ENCODE measurements at regions not wholly inside any gene's neighbourhood (a gene's known extent, or its start where the extent isn't known, plus 50 kb on each side); places are given as distances from the start of the nearest gene placed in this dataset.
"Not testable (repeated sequence)": the region's sequence is repeated elsewhere in the genome, so short reads cannot be mapped to it uniquely, and the experiment has no call there.

DNA sequence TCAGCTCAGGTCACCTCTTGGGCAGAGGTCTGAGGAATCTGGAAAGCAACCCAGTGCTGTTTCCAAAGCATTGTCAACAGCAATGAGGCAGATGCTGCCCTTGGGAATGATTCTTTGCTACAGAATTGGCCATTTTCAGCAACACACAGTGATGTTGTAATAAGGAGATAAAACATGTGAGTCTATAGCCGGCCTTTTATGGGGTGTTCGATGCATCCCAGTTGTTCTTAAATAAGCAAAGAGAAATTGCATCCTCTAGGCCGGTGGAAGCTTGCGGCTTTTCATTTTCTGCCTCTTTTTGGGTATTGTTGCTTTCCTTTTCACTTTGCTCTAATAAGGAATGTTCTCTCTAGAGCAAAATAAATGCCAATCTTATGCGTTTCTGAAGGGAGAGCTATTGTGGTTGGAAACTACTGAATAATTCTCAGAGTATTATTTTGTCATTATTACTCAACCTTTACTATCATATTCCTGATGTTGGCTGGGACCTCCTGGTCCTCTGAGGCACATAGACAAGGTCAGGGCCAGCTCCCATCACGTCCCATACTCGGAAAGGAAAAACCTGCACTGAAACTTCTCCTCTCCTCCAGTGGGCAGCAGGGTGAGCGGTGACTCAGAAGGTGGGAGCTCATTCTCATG, 214.2 kb downstream of the CDH26 start:
- DNase-seq = no peak

DNA sequence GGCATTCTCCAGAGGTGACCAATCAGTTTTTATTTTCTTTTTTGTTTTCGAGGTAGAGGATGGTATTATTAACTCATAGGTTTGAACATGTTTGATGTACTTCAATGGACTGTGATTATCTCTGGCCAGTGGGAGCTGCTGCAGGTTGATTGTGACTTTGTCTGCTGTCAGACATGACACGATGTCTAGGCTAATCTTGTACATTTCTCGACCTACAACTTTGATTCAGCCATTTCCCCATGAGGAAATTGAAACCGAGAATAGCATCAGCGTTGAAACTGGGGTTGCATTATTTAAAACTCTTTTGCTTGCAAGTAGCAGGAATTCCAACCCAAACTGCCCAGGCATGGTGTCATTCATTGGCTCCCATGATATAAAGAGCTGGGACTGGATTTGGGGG, 218.9 kb downstream of the CDH26 start:
- no peak for DNase-seq

- DNase-seq = no peak
Observed at GRCh38 chr20:60180986-60181385, 222.8 kb downstream of the CDH26 start.

DNA sequence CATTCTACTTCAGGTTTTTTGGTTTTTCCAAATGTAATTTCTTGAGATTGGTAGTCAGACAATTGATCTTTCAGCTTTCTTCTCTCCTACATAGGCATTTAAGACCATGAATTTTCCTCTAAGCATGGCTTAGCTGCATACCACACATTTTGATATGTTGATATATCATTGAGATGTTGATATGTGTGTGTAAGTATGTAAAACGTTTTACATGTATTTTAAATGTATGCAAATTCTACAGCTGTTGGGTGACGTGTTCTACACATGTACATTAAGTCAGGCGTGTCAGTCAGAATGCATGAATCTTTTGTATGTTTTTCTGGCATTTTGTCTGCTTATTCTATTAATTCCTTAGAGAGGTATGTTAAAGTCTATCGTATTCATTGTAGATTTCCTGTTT, 228.2 kb downstream of the CDH26 start:
- no peak for DNase-seq

GRCh38 chr20:60187683-60188082, 229.5 kb downstream of the CDH26 start:
- DNase-seq = no peak

GRCh38 chr20:60191014-60191413, 232.8 kb downstream of the CDH26 start:
- no peak for DNase-seq

- DNase-seq = no peak
Observed at GRCh38 chr20:60192326-60192725, 234.1 kb downstream of the CDH26 start.

- not testable (repeated sequence) for DNase-seq
Observed at GRCh38 chr20:60199132-60199531, 240.9 kb downstream of the CDH26 start.

GRCh38 chr20:60199866-60200265, 241.6 kb downstream of the CDH26 start:
- no peak for DNase-seq

DNA sequence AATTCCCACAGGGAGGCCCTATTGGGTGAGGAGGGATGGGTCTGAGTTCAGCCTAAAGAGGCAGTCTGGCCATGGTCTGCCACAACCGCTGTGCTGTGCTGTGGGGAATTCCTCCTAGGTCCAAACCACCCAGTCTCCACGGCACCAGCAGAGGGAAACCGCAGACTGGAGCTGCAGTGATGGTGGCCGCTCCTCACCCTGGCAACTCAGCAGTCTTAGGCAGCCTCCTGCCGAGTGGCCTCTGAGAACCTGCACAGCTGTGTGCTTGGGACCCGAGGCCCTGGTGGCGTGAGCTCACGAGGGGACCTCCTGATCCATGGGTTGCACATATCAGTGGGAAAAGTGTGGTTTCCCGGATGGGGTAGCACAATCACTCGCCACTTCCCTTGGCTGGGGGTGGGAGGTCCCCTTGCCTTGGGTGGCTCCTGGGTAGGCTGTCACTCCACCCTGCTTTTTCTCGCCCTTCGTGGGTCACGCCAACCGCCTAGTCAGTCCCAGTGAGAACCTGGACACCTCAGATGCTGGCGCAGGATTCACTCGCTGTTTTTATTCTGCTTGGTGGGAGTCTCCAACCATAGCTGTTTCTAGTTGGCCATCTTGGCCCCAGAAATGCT, 242.2 kb downstream of the CDH26 start:
- no peak for DNase-seq

DNA sequence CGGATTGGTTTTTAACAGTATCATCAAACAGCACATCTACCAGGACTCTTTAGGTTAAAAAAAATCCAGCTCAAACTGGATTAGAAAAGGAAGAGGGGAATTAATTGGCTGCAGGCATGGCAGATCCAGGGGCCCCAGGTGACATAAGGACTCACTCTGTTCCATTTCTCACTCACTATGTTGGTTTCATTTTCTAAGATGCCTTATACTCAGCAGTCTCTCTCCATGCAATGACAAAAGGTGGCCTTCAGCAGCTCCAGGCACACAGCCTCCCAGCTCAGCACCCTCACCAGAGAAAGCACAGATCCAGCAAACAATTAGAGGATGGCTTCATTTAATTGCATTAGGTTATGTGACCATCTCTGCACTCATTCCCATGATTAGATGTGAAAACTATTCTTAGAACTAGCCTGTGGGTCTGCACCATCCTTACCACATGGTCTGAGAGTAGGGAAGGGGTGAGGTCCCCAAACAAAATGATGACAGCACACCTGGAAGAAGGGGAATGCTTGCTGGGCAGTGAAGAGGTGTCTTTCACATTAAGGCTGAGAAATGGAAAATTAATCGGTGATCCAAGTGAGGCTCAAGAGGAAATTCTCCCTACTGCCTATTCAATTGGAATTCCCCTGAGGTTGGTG, 243.1 kb downstream of the CDH26 start:
- no peak for DNase-seq

DNA sequence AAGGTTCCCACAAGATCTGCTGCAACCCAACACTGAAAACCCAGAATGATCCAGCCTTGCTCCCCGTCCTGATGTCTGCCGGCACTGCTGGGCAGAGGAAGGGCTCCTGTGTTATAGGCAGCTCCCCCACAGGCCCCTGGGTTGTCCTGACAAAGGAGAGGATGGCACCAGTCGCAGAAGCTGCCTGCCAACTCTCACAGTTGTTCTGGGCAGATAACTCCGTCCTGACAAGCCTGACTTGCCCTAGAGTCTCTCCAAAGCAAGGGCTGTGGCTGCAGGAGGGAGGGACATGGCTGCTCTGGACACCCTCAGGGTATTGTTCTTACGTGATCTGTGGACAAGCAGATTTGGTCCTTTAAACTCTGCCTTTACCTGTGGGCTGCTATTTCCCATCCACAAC, 243.8 kb downstream of the CDH26 start:
- DNase-seq = no peak

GRCh38 chr20:60203451-60203850, 245.2 kb downstream of the CDH26 start:
- no peak for DNase-seq

- DNase-seq = no peak
Observed at GRCh38 chr20:60204601-60205000, 246.4 kb downstream of the CDH26 start.

DNA sequence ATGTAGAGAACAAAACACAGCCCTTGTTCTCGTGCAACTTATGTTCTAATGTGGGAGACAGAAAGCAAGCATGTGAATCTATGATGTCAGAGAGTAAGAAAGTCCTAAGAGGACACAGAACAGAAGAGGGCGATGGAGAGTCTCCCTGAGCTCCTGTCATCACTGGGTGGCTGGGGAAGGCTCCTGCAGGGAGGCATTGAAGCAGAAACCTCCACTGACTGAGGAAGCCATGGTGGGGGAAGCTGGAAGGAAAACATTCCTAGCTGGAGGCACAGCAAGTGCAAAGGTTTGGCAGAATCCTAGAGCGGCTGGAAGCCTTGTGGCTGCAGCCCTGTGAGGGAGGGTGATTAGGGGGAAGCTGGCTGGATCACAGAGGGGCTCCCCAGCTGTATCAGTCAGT, 248.0 kb downstream of the CDH26 start:
- DNase-seq = no peak

DNA sequence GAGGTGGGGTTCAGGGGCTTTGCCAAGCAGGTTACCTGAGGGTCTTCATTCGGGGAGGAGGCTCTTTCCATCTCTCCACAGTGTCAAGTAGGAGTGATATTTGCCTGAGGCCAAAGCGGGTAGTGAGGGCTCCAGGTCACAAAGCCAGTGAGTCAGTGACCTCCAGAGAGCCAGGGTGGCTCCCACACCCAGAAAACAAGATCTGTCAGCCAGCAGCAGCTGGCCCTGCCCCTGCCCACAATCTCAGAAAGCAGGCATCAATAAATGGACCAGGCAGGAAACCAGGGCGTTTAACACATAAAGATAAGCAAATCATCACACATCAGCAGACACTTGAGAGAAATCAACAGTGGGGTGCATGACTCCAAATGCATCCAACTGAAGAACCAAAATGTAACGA, 250.8 kb downstream of the CDH26 start:
- no peak for DNase-seq

- peak; percentile 44 for DNase-seq
Observed at GRCh38 chr20:60210779-60211617, 252.8 kb downstream of the CDH26 start.

GRCh38 chr20:60211618-60212463, 253.6 kb downstream of the CDH26 start:
- DNase-seq = no peak

DNA sequence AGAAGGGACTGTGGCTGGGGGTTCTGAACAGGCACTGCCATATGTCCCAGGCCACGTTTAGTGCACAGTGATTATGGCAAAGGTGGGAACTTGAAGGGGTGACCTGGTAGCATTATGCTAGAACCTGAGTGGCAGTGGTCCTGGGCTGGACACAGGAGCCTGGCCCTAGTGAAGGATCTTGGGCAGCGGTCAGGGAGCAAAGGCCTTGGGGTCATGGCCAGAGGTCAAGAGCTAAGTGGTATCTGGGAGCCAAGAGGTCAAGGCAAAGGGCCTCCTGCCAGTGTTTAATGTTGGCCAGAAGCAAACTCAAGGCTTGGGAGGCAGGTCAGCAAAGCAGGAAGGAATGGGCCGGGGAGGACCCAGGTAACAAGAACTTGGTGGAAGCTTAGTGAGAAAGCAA, 254.5 kb downstream of the CDH26 start:
- DNase-seq = no peak

GRCh38 chr20:60213126-60213893, 255.1 kb downstream of the CDH26 start:
- DNase-seq = no peak

GRCh38 chr20:60214901-60215815, 256.9 kb downstream of the CDH26 start:
- no peak for DNase-seq
